GM12878 (cell line): ENCODE measurements at regions not wholly inside any gene's neighbourhood (a gene's known extent, or its start where the extent isn't known, plus 50 kb on each side); places are given as distances from the start of the nearest gene placed in this dataset.

Source experiments
- ATAC-seq: fragments of 200-7000 bp; cut with Tn5 transposase; 3 replicates; pipeline ENCODE4 v1.9.1; 2020; ENCODE audit warnings: mild to moderate bottlenecking, moderate library complexity
- BruUV-seq: library from RNA; stranded (reverse); fragments of 400-500 nt; replicated peaks from 2 replicates; lab custom pipeline; 2021; lab: Mats Ljungman, UMichigan
- CTCF ChIA-PET: fragments of 300-600 bp; sonication (Branson Sonifier 250); formaldehyde crosslinking; extraction: SDS; loops from one replicate; lab custom pipeline; 2021; ENCODE audit warnings: inconsistent platforms; lab: Yijun Ruan, JAX
- POLR2A ChIA-PET: fragments of 350-600 bp; formaldehyde crosslinking; extraction: SDS; loops from one replicate; lab custom pipeline; 2021; ENCODE audit warnings: inconsistent platforms; lab: Charles Lee
- RAD21 ChIA-PET: fragments of 300-600 bp; sonication (Branson Sonifier 250); formaldehyde crosslinking; loops from one replicate; lab custom pipeline; 2023; ENCODE audit warnings: antibody characterized with exemption; ENCODE audit not compliant: unreplicated experiment; lab: Charles Lee
- SMC1A ChIA-PET: fragments of 300-600 bp; sonication (Branson Sonifier 250); formaldehyde crosslinking; loops from one replicate; lab custom pipeline; 2023; ENCODE audit not compliant: unreplicated experiment, uncharacterized antibody; lab: Charles Lee
- DNase-seq: peaks from one replicate; pipeline ENCODE4 v3.0.0-alpha.2; 2011; ENCODE audit warnings: low read depth, low spot score
- FAIRE-seq: peaks from 3 replicates; lab custom pipeline; 2011; peaks lifted over from hg19 to GRCh38; lab: Jason Lieb, UNC
- H2AFZ ChIP-seq: 2 replicates; pipeline ENCODE4 v1.6.0; 2011; ENCODE audit warnings: low read depth, low read length, control low read depth; ENCODE audit not compliant: control insufficient read depth
- H3K27ac ChIP-seq: 2 replicates; pipeline ENCODE4 v1.5.1; 2011; ENCODE audit warnings: control low read depth; ENCODE audit not compliant: control insufficient read depth, insufficient read depth
- H3K27me3 ChIP-seq, 2 experiments: replicated peaks in 1 of 2; 2 replicates each; pipeline versions ENCODE4 v1.6.0 to v1.6.1; 2011; ENCODE audit warnings: low read length in 1 of 2; ENCODE audit not compliant: control insufficient read depth in 2 of 2, insufficient read depth in 2 of 2
- H3K36me3 ChIP-seq, 2 experiments: 2 replicates each; pipeline ENCODE4 v1.5.1; 2011; ENCODE audit warnings: low read length in 1 of 2; ENCODE audit not compliant: control insufficient read depth in 2 of 2, insufficient read depth in 2 of 2
- H3K4me1 ChIP-seq: 2 replicates; pipeline ENCODE4 v1.6.1; 2011; ENCODE audit warnings: mild to moderate bottlenecking, low read length, moderate library complexity, mixed read lengths; ENCODE audit not compliant: control insufficient read depth, insufficient read depth
- H3K4me2 ChIP-seq: 2 replicates; pipeline ENCODE4 v1.6.0; 2011; ENCODE audit warnings: control low read depth; ENCODE audit not compliant: control insufficient read depth, insufficient read depth
- H3K4me3 ChIP-seq: fragments of 200-600 bp; sonication (generic); 2 replicates; pipeline ENCODE4 v1.5.1; 2016
- H3K79me2 ChIP-seq: 2 replicates; pipeline ENCODE4 v1.6.0; 2011; ENCODE audit warnings: low read length; ENCODE audit not compliant: control insufficient read depth, insufficient read depth
- H3K9ac ChIP-seq: 2 replicates; pipeline ENCODE4 v1.8.0; 2011; ENCODE audit warnings: low read length, control low read depth, mixed read lengths; ENCODE audit not compliant: control insufficient read depth, insufficient read depth
- H3K9me3 ChIP-seq: replicated peaks from 3 replicates; pipeline ENCODE4 v1.5.1; 2011; ENCODE audit warnings: mild to moderate bottlenecking, low read length; ENCODE audit not compliant: control insufficient read depth, insufficient read depth
- H4K20me1 ChIP-seq: 2 replicates; pipeline ENCODE4 v1.6.0; 2011; ENCODE audit not compliant: control insufficient read depth, insufficient read depth
- CBX5 ChIP-seq: sonication (generic); IDR thresholded peaks from 2 replicates; pipeline ENCODE4 v1.6.1; 2016; ENCODE audit warnings: low read depth, moderate library complexity, mild to moderate bottlenecking, inconsistent platforms
- ELK1 ChIP-seq: IDR thresholded peaks from 2 replicates; pipeline ENCODE4 v1.6.1; 2012; ENCODE audit warnings: low read depth, low read length, improper control_type of control experiment
- FOS ChIP-seq: IDR thresholded peaks from 3 replicates; pipeline ENCODE4 v1.6.1; 2011; ENCODE audit warnings: borderline replicate concordance; ENCODE audit not compliant: insufficient read length; ENCODE audit errors: extremely low read depth
- FOXM1 ChIP-seq: IDR thresholded peaks from 2 replicates; pipeline ENCODE4 v1.6.1; 2012; ENCODE audit warnings: low read depth, mild to moderate bottlenecking, inconsistent platforms, low read length, moderate library complexity
- HDGF ChIP-seq: fragments of 450-650 bp; IDR thresholded peaks from 2 replicates; pipeline ENCODE4 v1.6.1; 2016; ENCODE audit warnings: antibody characterized with exemption
- MEF2A ChIP-seq: IDR thresholded peaks from 2 replicates; pipeline ENCODE4 v1.6.1; 2011; ENCODE audit warnings: low read depth, mild to moderate bottlenecking, low read length, moderate library complexity; ENCODE audit not compliant: insufficient read depth
- PKNOX1 ChIP-seq: fragments of 450-650 bp; IDR thresholded peaks from 2 replicates; pipeline ENCODE4 v1.6.1; 2016; ENCODE audit warnings: mild to moderate bottlenecking
- PML ChIP-seq: IDR thresholded peaks from 2 replicates; pipeline ENCODE4 v1.6.1; 2012; ENCODE audit warnings: low read length, inconsistent platforms
- TCF3 ChIP-seq: IDR thresholded peaks from 2 replicates; pipeline ENCODE4 v1.6.1; 2012; ENCODE audit warnings: low read depth, mild to moderate bottlenecking, low read length, borderline replicate concordance; ENCODE audit not compliant: insufficient read depth
- ZNF24 ChIP-seq: fragments of 450-650 bp; IDR thresholded peaks from 2 replicates; pipeline ENCODE4 v1.6.1; 2017; ENCODE audit warnings: antibody characterized with exemption, mild to moderate bottlenecking
- ZNF622 ChIP-seq: fragments of 450-650 bp; IDR thresholded peaks from 2 replicates; pipeline ENCODE4 v1.6.1; 2017; ENCODE audit warnings: mild to moderate bottlenecking, inconsistent platforms
- in situ Hi-C: fragments of 300-500 bp; cut with MboI; formaldehyde crosslinking; loops from 9 replicates; pipeline ENCODE4 v1.14.3; 2018; ENCODE audit warnings: mixed read lengths
- intact Hi-C: fragments of 100-400 bp; cut with micrococcal nuclease; formaldehyde crosslinking; loops from one replicate; pipeline ENCODE4 v1.14.2; 2022; ENCODE audit not compliant: unreplicated experiment
- TF ChIP-seq, protein P1 (sequence below): fragments of 450-650 bp; IDR thresholded peaks from 2 replicates; pipeline ENCODE4 v1.6.1; 2017; ENCODE audit warnings: mild to moderate bottlenecking, moderate library complexity
- TF ChIP-seq, protein P2 (sequence below): fragments of 450-650 bp; IDR thresholded peaks from 2 replicates; pipeline ENCODE4 v1.6.1; 2017; ENCODE audit warnings: mild to moderate bottlenecking, low read depth, inconsistent platforms; ENCODE audit not compliant: poor library complexity, severe bottlenecking

- TF ChIP-seq, protein P1, sequence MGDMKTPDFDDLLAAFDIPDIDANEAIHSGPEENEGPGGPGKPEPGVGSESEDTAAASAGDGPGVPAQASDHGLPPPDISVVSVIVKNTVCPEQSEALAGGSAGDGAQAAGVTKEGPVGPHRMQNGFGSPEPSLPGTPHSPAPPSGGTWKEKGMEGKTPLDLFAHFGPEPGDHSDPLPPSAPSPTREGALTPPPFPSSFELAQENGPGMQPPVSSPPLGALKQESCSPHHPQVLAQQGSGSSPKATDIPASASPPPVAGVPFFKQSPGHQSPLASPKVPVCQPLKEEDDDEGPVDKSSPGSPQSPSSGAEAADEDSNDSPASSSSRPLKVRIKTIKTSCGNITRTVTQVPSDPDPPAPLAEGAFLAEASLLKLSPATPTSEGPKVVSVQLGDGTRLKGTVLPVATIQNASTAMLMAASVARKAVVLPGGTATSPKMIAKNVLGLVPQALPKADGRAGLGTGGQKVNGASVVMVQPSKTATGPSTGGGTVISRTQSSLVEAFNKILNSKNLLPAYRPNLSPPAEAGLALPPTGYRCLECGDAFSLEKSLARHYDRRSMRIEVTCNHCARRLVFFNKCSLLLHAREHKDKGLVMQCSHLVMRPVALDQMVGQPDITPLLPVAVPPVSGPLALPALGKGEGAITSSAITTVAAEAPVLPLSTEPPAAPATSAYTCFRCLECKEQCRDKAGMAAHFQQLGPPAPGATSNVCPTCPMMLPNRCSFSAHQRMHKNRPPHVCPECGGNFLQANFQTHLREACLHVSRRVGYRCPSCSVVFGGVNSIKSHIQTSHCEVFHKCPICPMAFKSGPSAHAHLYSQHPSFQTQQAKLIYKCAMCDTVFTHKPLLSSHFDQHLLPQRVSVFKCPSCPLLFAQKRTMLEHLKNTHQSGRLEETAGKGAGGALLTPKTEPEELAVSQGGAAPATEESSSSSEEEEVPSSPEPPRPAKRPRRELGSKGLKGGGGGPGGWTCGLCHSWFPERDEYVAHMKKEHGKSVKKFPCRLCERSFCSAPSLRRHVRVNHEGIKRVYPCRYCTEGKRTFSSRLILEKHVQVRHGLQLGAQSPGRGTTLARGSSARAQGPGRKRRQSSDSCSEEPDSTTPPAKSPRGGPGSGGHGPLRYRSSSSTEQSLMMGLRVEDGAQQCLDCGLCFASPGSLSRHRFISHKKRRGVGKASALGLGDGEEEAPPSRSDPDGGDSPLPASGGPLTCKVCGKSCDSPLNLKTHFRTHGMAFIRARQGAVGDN: no peak
- TF ChIP-seq ZNF24: no peak
Measured at GRCh38 chr3:154885418-154885817, 194.7 kb upstream of the MME start (continued).

GRCh38 chr3:154884952-154885351 is 195.2 kb upstream of the MME start:
- H3K4me3 ChIP-seq: no peak overlapping the region
- no peak overlapping the region for H2AFZ ChIP-seq
- SMC1A ChIA-PET: no interaction called here
- TF ChIP-seq ELK1: no peak
- no peak for TF ChIP-seq MEF2A
- no peak for TF ChIP-seq CBX5
- TF ChIP-seq, protein P2, sequence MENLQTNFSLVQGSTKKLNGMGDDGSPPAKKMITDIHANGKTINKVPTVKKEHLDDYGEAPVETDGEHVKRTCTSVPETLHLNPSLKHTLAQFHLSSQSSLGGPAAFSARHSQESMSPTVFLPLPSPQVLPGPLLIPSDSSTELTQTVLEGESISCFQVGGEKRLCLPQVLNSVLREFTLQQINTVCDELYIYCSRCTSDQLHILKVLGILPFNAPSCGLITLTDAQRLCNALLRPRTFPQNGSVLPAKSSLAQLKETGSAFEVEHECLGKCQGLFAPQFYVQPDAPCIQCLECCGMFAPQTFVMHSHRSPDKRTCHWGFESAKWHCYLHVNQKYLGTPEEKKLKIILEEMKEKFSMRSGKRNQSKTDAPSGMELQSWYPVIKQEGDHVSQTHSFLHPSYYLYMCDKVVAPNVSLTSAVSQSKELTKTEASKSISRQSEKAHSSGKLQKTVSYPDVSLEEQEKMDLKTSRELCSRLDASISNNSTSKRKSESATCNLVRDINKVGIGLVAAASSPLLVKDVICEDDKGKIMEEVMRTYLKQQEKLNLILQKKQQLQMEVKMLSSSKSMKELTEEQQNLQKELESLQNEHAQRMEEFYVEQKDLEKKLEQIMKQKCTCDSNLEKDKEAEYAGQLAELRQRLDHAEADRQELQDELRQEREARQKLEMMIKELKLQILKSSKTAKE: no peak
- TF ChIP-seq PKNOX1: no peak
- no peak for TF ChIP-seq HDGF
- TF ChIP-seq FOXM1: no peak
- TF ChIP-seq FOS: no peak
- no peak for TF ChIP-seq ZNF622
- TF ChIP-seq PML: no peak
- TF ChIP-seq TCF3: no peak
- H3K4me1 ChIP-seq: no peaks in the 10 kb centered on the region
- no peak overlapping the region for H3K27ac ChIP-seq
- H3K36me3 ChIP-seq: no peaks in the 10 kb centered on the region
- no peaks in the 10 kb centered on the region for H3K79me2 ChIP-seq
- CTCF ChIA-PET: no interaction called here
- FAIRE-seq: no peak
- BruUV-seq: no TSS peak
- no peaks in the 10 kb centered on the region for H4K20me1 ChIP-seq
- no peaks in the 10 kb centered on the region for H3K27me3 ChIP-seq
- POLR2A ChIA-PET: no interaction called here
- H3K4me2 ChIP-seq: no peak overlapping the region
- intact Hi-C loops: no loop called here
- in situ Hi-C loops: no loop called here
- no peak overlapping the region for H3K9ac ChIP-seq
- DNase-seq: no peak
- RAD21 ChIA-PET: no interaction called here
- no peaks in the 10 kb centered on the region; the same call in 2 of the 3 replicates for H3K9me3 ChIP-seq
- ATAC-seq: no peak
